ENCODE measurements at regions not wholly inside any gene's neighbourhood (a gene's known extent, or its start where the extent isn't known, plus 50 kb on each side); places are given as distances from the start of the nearest gene placed in this dataset.

DNA sequence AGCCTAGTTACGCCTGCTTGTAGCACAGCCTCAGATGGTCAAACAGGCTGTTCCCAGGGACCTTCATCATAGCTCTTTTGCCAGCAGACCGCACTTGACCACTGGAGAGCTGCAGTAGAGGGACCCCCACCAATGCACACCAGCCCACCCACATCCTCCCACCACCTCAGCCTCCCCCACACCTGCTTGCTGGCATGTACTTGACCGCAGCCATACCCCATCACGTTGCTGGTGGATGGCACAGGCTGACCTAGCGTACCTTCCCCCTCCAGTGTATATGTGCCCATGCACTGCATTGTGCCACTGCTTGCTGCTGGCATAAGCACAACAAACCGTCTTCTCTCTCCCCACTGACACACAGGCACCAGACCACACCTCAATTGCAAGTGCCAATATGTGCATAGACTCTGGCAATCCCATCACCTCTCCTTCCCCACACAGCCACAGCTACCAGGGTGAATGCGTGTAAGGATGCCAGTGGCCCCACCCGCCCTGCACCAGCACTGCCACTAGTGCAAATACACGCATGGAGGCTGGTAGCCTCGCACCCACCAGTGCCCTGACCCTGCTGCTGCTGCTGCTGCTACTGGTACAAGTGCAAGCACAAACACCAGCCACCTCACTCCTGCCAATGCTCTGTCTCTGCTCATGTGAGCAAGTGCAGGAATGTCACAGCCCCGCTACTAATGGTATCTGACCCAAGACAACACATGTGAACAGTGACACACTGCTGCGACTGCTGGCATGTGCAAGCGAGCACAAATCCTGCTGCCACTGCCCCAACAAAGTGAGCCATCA lies 1377.6 kb downstream of the CDH11 start:
- DNase-seq: no peak

GRCh38 chr16:63742150-63742549 lies 1379.7 kb downstream of the CDH11 start:
- no peak for DNase-seq

GRCh38 chr16:63737633-63738032 lies 1384.2 kb downstream of the CDH11 start:
- no peak for DNase-seq

DNA sequence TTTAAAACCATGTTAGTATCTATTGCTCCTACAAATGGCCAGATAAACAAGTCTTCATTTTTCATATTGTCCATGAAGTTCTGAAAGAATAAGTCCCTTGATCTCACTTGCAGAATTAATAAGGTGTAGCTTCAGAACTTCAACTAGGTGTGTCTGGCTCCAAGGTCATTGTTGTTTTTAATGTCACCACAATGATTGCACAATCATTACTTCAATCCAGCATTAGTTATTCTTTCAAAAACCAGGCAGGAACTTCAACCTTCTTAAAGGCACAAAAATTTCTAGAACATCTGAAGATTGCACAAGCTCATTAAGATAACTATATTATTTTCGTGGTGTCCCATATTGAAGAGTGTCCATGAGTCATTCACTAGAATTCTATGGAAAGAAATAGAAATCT lies 1386.4 kb downstream of the CDH11 start:
- no peak for DNase-seq

- DNase-seq: no peak
These were observed 1401.0 kb downstream of the CDH11 start for GRCh38 chr16:63720848-63721247.

DNA sequence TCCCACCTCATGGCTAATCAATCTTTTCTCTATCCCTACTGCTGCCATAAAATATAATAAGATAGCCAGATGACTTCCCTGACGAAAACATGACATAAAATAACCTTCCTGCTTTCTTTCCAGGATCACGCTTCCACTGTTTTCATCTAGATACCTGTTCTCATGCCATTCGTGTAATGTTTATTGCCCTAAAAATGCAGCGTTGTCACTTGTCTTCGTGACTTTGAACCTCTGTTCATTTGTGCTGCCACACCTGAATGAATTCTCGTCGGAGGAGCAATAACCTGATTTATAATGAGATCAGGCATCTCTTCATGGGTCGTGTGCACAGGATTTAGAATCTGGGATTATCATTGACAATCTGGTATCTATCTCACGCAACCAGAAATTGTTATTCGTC lies 1401.9 kb downstream of the CDH11 start:
- no peak for DNase-seq

DNA sequence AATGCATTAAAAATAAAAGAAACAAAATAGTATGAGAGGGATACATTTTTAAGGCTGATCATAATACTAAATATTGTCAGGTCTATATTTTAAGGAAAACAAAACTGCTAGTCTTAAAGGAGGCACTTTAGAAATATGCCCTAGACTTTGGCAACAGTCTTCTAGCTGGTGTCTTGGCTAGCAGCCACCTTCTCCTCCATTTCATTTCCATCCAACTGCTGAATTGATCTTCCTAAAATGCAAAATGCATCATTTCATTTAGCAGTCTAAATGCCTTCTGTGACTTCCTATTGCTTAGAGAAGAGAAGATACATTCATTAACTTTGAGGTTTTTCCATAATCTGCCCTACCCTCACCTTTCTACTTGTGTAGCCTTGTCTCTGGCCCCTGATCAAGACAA lies 1404.1 kb downstream of the CDH11 start:
- no peak for DNase-seq

DNA sequence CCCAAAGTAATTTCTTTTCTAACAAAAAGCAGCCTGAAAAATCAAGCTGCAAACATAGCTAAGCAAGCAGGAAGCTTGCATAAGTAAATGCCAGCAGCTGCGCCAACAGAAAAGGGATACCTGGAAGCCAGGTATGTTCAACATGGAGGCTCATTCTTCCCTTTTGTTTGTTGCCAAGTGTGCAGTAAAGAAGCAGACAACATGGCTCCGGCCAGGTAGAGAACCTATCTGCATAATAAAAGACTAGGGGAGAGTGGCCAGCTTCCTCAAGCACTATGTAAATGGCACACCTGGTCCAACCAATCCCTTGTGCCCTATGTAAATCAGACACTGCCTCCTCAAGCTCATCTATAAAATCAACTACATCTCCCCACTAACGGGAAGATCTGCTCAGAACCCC lies 1407.0 kb downstream of the CDH11 start:
- DNase-seq: no peak

GRCh38 chr16:63712725-63713124 lies 1409.1 kb downstream of the CDH11 start:
- no peak for DNase-seq

GRCh38 chr16:63703612-63704011 lies 1418.3 kb downstream of the CDH11 start:
- no peak for DNase-seq

DNA sequence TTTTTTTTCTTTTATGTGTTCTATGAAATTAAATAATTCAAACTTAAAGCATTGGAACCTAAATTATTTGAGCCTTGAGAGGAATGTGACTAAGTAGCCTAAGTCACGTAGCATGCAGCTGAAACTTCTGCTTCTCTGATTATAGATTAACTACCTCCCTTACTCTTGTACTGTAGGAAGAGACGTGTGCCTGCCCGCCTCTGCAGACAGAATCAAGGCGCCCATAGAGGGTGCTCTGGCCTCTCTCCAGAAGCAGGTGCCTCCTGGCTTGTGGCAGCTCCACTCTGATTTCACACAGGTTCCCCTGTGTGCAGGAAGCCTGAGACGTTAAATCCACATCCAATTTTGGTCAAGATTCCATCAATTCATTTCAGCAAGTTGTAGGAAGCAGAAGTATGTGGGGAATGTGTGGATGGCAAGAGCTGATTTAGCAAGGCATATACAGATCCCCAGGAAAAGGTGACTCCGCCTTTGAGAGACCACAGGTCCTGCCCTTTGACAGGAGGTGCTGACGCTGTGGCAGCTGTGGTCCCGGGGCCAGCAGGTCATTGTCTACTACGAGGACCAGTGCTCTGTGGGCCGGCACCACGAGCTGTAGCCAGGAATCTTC lies 1418.8 kb downstream of the CDH11 start:
- no peak for DNase-seq

DNA sequence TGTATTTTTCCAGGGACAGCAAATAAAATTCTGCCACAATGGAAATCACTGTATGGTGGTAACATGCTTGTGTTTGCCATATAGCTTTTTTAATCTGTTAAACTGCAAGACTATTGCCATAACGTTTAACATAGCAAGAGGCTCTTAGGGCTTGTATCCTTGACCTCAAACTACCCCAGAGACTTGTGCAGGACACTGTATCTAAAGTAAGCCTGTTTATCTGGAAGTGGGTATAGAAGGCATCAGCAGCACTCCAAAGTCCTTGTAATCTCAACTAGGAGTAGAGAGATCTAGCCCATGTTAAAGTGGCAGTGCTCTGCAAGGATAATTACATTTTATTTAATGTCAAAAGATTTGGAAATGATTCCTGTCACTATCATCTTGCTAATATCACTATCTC lies 1424.1 kb downstream of the CDH11 start:
- no peak for DNase-seq

DNA sequence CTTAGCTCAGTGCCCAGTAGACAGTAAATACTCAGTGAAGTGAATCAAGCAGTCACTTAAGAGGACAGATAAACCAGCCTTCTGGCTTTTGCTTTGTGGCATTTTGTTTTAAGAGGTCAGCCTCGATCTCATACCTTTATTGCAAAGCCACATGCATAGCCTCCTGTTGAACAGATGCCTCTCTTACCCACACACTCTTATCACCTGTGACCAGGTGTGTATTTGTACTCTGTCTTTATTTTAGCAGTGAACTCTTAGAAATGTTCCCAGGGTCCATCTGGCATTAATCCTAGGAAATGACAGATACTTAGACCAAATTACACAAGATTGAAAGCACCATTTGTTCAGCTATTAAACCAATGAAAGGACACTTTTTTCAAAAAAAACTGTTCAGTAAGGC lies 1426.5 kb downstream of the CDH11 start:
- DNase-seq: no peak

- no peak for DNase-seq
These were observed 1430.9 kb downstream of the CDH11 start for GRCh38 chr16:63690961-63691360.

DNA sequence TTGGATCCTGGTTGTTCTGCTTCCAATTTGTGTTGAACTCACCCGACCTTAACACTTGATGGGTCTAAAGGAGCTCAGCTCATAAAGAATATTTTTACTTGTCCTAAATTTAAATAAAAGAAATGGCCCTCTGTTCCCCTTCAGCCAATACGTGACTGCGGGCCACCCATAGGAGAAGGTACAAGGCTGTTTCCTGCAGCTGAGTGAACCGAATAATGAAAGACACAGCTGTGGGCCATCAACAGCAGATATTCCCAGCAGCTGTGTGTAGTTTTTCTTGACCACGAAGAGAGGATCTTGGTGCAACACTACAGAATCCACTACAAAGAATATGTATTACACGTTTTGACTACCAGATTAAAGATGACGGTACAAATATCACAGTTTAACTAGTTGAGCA lies 1431.6 kb downstream of the CDH11 start:
- DNase-seq: no peak

DNA sequence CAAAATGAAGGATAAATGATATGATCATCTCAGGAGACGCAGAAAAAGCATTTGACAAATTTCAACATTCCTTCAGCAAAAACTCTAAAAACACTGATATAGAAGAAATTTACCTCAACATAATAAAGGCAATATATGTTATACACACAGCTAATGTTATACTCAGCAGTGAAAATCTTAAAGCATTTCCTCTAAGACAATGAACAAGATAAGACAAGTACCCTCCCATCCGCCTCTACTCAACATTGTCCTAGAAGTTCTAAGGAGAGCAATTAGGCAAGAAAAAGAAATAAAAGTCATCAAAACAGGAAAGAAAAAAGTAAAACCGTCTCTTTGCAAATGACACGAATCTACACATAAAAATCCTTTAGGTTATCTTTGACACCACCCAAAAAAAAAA lies 1432.8 kb downstream of the CDH11 start:
- DNase-seq: no peak

GRCh38 chr16:63684149-63685101 lies 1437.4 kb downstream of the CDH11 start:
- DNase-seq: no peak

DNA sequence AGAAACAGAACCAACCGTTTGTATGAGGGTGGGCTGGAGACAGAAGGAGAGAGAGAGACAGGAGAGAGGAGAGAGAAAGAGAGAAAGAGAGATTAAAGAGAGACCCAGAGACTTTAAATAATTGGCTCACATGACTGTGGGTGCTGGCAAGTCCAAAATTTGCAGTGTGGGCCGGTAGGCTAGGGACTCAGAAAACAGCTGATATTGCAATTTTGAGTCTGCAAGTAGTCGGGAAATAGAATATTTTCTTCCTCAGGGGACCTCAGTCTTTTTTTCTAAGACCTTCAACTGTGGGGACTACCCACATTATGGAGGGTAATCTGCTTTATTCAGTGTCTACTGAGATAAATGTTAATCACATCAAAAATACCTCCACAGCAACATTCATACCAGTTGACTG lies 1439.0 kb downstream of the CDH11 start:
- no peak for DNase-seq

DNA sequence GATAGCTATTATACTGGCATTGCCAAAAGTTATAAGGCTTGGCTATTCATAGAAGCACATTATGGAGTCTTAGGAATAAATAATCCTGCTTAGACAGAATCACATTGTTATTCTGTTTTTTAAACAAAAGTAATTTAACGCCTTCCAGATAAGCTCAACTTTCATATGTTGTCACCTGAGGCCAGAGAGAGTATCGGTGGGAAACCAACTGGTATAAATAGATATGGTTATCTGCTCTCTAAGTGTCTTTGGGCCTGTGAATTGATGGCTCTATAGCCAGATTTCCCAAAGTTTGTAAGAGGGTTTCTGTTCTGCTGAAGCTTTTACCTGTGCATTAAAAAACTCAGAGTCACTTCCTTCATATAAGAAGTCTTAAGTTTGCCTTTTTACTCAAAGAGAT lies 1449.4 kb downstream of the CDH11 start:
- no peak for DNase-seq

GRCh38 chr16:63663155-63663554 lies 1458.7 kb downstream of the CDH11 start:
- no peak for DNase-seq

DNA sequence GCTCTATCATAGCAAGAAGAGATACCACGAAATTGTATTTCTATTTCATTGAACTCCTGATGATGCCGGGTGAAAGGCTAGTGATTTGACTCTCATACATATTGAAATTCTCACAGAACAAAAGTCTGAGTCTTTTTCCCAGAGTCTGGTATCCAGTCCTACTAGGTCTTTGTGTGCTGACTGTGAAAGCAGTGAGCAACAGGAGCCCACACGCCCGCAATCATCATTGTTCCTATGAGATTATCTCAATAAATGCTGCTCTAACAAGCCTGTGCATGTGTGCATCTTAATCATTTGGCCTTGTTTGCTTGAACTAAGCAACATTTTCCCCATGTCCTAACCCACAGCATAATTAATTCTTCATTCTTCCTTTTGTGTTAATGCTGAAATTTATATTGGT lies 1466.0 kb downstream of the CDH11 start:
- no peak for DNase-seq

- no peak for DNase-seq
These were observed 1468.6 kb downstream of the CDH11 start for GRCh38 chr16:63653044-63653839.

- no peak for DNase-seq
These were observed 1469.8 kb downstream of the CDH11 start for GRCh38 chr16:63652091-63652490.
